ENCODE measurements at regions not wholly inside any gene's neighbourhood (a gene's known extent, or its start where the extent isn't known, plus 50 kb on each side); places are given as distances from the start of the nearest gene placed in this dataset.

- TF ChIP-seq, protein P1, sequence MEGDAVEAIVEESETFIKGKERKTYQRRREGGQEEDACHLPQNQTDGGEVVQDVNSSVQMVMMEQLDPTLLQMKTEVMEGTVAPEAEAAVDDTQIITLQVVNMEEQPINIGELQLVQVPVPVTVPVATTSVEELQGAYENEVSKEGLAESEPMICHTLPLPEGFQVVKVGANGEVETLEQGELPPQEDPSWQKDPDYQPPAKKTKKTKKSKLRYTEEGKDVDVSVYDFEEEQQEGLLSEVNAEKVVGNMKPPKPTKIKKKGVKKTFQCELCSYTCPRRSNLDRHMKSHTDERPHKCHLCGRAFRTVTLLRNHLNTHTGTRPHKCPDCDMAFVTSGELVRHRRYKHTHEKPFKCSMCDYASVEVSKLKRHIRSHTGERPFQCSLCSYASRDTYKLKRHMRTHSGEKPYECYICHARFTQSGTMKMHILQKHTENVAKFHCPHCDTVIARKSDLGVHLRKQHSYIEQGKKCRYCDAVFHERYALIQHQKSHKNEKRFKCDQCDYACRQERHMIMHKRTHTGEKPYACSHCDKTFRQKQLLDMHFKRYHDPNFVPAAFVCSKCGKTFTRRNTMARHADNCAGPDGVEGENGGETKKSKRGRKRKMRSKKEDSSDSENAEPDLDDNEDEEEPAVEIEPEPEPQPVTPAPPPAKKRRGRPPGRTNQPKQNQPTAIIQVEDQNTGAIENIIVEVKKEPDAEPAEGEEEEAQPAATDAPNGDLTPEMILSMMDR (IDR thresholded peaks at IDR 0.05; ENCODE audit: low read depth, low read length) = no peak
- no peaks in the 10 kb centered on the region for H3K36me3 ChIP-seq
- H3K4me3 ChIP-seq = no peak overlapping the region
- DNase-seq (ENCODE audit: low read depth in 1 of 2, low spot score in 1 of 2) = no peak
- no peaks in the 10 kb centered on the region for H3K4me1 ChIP-seq (ENCODE audit: low read depth)
- H3K9me3 ChIP-seq (ENCODE audit: low read depth) = no peaks in the 10 kb centered on the region
- no peak overlapping the region for H3K27ac ChIP-seq
- H3K27me3 ChIP-seq = no peaks in the 10 kb centered on the region
Observed at GRCh38 chr3:77915336-77915735, 875.4 kb downstream of the ROBO2 start.

DNA sequence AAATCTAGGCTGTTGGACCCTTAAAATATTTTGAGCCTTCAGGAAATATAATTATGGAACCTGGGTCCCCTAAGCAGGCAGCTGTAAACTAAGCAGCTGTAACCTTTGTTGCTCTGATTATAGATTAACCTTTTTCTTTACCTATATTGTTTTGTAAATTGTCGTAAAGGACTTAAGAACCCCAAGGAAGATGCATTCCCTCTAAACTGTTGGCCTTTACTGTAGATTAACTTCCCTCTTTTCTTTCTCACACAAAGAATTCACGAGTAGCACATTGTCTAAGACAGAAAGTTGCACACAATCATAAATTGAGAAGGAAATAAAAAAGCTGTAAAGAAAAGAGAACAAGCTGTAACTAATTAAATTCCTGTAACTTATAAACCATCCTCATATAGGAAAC lies 877.3 kb downstream of the ROBO2 start:
- no peak for DNase-seq (ENCODE audit: low read depth in 1 of 2, low spot score in 1 of 2)
- TF ChIP-seq, protein P1 (IDR thresholded peaks at IDR 0.05; ENCODE audit: low read depth, low read length) = no peak

DNA sequence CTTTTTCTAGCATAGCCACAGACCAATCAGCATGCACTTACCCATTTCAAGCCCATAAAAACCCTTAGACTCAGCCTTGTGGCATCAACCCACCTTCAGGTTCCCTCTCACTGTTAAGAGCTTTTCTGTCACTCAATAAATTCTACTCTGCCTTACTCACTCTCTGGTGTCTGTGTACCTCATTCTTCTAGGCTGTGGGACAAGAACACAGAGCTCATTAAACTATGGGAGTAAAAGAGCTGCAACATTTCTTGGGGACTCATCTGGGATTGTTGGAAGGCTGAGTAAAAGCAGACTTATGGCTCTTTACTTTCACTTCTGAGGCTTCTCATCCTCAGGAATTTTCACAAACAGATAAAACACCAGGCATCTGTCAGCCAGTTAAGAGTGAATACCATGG lies 879.3 kb downstream of the ROBO2 start:
- Histone ChIP-seq H3K27me3 (no peaks in the 10 kb centered on the region), H3K27ac (no peak overlapping the region), H3K36me3 (no peaks in the 10 kb centered on the region), H3K9me3 (ENCODE audit: low read depth) (no peaks in the 10 kb centered on the region), H3K4me3 (no peak overlapping the region), H3K4me1 (ENCODE audit: low read depth) (no peaks in the 10 kb centered on the region)
- TF ChIP-seq, protein P1 (IDR thresholded peaks at IDR 0.05; ENCODE audit: low read depth, low read length) = no peak
- no peak for DNase-seq (ENCODE audit: low read depth in 1 of 2, low spot score in 1 of 2)

More for the DNA sequence above, 877.3 kb downstream of the ROBO2 start:
- Histone ChIP-seq H3K4me1 (ENCODE audit: low read depth) (no peaks in the 10 kb centered on the region), H3K27ac (no peak overlapping the region), H3K4me3 (no peak overlapping the region), H3K9me3 (ENCODE audit: low read depth) (no peaks in the 10 kb centered on the region), H3K36me3 (no peaks in the 10 kb centered on the region), H3K27me3 (no peaks in the 10 kb centered on the region)

DNA sequence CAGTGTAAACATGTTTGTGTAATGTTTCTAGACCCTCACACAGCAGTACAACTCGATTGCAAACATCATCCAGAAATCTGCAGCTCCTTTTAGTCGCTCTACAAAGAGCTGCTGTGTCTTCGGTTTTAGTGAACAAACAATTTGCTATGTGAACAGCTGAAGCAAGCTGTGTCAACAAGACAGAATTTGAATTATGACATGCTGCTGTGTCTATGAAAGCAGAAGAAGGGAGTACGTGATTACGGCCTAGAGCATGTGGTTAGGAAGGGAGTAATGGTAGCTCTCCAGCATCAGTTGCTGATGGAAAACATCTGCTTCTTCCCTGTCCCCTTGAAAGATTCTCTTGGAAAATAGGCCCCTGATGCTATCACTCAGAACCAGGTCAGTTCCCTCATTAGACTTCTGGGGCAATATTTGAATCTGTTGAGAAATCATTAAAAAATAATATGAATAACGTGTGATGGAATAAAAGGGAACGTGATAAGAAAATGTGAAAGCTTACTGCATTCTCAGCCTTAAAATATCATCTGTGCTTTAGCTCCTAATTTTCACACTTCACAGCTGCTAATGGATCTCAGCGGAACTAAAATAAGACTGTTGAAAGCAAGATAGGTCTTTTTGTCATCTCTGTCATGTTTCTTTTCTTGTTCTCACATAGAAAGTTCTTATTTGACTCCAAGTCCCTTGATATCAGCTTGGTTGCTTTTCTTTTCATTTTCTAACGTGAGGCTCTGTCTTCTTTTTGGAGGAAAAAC lies 891.5 kb downstream of the ROBO2 start:
- no peaks in the 10 kb centered on the region for H3K36me3 ChIP-seq
- peaks cover 4% of the 10 kb centered on the region for H3K4me1 ChIP-seq (ENCODE audit: low read depth)
- H3K9me3 ChIP-seq (ENCODE audit: low read depth) = no peaks in the 10 kb centered on the region
- H3K4me3 ChIP-seq = no peak overlapping the region
- no peak overlapping the region for H3K27ac ChIP-seq
- TF ChIP-seq, protein P1 (IDR thresholded peaks at IDR 0.05; ENCODE audit: low read depth, low read length) = no peak
- peak in 1 of 2 donors; percentile 41 for DNase-seq (ENCODE audit: low read depth in 1 of 2, low spot score in 1 of 2)
- H3K27me3 ChIP-seq = no peaks in the 10 kb centered on the region

GRCh38 chr3:77932926-77933325 lies 893.0 kb downstream of the ROBO2 start:
- H3K27me3 ChIP-seq = no peaks in the 10 kb centered on the region
- H3K4me3 ChIP-seq = no peak overlapping the region
- TF ChIP-seq, protein P1 (IDR thresholded peaks at IDR 0.05; ENCODE audit: low read depth, low read length) = no peak

More at GRCh38 chr3:77932926-77933325, 893.0 kb downstream of the ROBO2 start:
- Histone ChIP-seq H3K27ac (no peak overlapping the region), H3K9me3 (ENCODE audit: low read depth) (no peaks in the 10 kb centered on the region), H3K36me3 (no peaks in the 10 kb centered on the region), H3K4me1 (ENCODE audit: low read depth) (peaks cover 4% of the 10 kb centered on the region)
- no peak for DNase-seq (ENCODE audit: low read depth in 1 of 2, low spot score in 1 of 2)

Data from cardiac muscle cell (in vitro differentiated cells and primary cell).